ENCODE measurements at regions not wholly inside any gene's neighbourhood (a gene's known extent, or its start where the extent isn't known, plus 50 kb on each side); places are given as distances from the start of the nearest gene placed in this dataset.

DNA sequence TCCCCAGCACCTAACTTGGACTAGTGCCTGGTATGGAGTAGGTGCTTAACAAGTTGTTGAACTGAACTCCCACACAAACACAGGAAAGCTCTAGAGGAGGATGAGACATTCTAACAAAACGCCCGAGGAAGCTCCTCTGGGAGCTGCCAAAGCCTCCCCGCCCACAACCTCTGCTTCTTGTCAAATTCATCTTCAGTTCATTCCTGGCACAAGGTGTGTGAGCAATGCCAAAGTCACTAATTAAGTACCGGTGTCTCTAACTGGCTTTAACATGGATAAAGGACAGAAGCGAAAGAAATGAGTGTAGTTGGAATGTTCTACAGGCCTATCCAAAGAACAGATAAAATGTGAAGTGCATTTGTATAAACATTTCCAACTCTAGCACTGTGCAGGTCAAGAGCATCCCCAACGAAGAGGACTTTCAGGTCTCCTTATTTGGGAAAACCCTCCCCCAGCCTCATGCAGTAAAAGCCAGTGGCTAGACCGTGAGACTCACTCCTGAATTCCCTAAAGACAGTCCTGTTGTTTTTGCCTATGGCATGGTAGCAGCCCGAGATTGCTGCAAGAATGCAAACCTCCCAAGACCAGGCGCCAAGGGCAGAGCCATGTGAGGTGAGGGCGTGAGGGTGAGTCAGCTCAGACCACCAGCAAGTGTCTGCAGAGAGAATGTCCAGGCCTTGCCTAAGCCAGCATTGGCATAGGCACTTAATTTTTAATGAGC lies 72.2 kb upstream of the KLF3 start:
- H3K4me3 ChIP-seq: no peak overlapping the region
- TF ChIP-seq Cebpa-rat (IDR thresholded peaks at IDR 0.05): no peak
- H3K9me3 ChIP-seq: no peaks in the 10 kb centered on the region

DNA sequence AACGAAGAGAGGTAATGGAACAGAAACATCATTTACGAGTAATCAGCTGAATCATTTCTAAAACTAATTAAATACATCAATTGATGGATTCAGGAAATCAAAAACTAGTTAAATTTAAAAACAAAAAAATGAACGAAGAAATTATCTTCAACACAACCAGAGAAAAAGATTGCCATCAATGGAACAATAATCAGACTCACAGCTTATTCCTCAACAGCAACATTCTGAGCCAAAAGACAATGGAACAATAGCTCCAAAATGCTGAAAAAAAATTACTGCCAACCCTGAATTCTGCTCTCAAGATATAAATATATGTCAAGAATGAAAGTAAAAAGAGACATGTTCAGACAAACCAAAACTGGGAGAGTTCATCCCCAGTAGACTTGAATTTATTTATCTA lies 65.5 kb upstream of the KLF3 start:
- Histone ChIP-seq H4K20me1 (no peaks in the 10 kb centered on the region), H3K9ac (no peak overlapping the region), H3K4me2 (no peak overlapping the region), H3K4me3 (no peak overlapping the region), H3K36me3 (no peaks in the 10 kb centered on the region), H3K9me3 (no peaks in the 10 kb centered on the region), H3K4me1 (peaks cover 6% of the 10 kb centered on the region), H3K27me3 (no peaks in the 10 kb centered on the region), H3K27ac (no peak overlapping the region)
- TF ChIP-seq Cebpa-rat (IDR thresholded peaks at IDR 0.05): no peak

More for the DNA sequence above, 72.2 kb upstream of the KLF3 start:
- H3K27ac ChIP-seq: no peak overlapping the region
- no peaks in the 10 kb centered on the region for H3K36me3 ChIP-seq
- H3K9ac ChIP-seq: no peak overlapping the region
- H3K4me1 ChIP-seq: no peaks in the 10 kb centered on the region
- H3K27me3 ChIP-seq: no peaks in the 10 kb centered on the region
- no peaks in the 10 kb centered on the region for H4K20me1 ChIP-seq
- no peak overlapping the region for H3K4me2 ChIP-seq

DNA sequence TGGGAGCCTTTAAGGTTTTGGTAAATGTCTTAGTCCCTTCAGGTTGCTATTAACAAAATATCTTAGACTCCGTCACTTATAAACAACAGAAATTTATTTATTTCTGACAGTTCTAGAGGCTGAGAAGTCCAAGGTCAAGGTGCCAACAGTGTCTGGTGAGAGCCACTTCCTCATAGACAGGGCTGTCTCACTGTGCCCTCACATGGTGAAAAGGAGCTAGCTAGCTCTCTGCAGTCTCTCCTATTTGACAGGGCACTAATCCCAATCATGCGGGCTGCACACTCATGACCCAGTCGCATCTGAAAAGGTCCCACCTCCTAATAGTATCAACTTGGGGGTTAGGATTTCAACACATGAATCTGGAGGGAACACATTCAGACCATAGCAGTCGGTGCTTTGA lies 63.4 kb upstream of the KLF3 start:
- H3K36me3 ChIP-seq: no peaks in the 10 kb centered on the region
- H3K27ac ChIP-seq: no peak overlapping the region
- H3K4me3 ChIP-seq: no peak overlapping the region
- H3K4me1 ChIP-seq: peaks cover 6% of the 10 kb centered on the region
- H3K9ac ChIP-seq: no peak overlapping the region
- no peak overlapping the region for H3K4me2 ChIP-seq
- TF ChIP-seq Cebpa-rat (IDR thresholded peaks at IDR 0.05): no peak
- no peaks in the 10 kb centered on the region for H3K9me3 ChIP-seq
- no peaks in the 10 kb centered on the region for H4K20me1 ChIP-seq
- no peaks in the 10 kb centered on the region for H3K27me3 ChIP-seq

DNA sequence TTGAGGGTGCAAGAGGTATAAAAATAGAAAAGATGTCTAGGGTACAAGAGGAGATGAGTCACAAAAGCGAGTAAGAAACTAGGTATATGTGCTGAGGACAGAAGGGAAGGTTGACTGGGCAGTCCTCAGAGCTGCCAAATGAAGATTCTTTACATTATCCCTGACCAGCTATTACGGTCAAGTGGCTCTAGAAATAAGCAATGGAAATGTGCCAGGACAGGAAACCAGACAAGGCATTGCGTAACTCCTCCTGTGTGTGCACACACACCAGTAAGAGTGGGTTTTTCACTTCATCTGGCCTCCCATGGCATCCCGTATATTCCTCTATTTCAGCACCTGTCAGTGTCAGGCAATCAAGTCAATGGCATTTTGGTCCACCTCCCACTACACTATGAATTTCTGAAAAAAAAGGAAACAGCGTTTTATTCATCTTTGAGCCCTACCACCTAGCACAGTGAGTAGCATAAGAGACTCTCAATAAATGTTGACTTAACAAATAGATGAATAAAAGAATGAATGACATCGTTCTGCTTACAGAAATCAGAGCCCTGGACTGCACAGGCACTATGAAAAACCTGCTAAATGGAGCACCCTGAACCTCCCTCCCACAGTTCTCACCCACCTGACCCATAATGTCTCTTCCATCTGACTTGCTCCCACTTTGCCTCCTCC lies 62.6 kb upstream of the KLF3 start:
- H3K9ac ChIP-seq: no peak overlapping the region
- no peaks in the 10 kb centered on the region for H3K9me3 ChIP-seq
- no peaks in the 10 kb centered on the region for H3K27me3 ChIP-seq
- no peak overlapping the region for H3K4me2 ChIP-seq
- peak; percentile 81 for TF ChIP-seq Cebpa-rat (IDR thresholded peaks at IDR 0.05)
- no peak overlapping the region for H3K4me3 ChIP-seq
- H3K4me1 ChIP-seq: peaks cover 6% of the 10 kb centered on the region
- no peaks in the 10 kb centered on the region for H3K36me3 ChIP-seq
- no peaks in the 10 kb centered on the region for H4K20me1 ChIP-seq
- no peak overlapping the region for H3K27ac ChIP-seq

- Histone ChIP-seq H3K27me3 (no peaks in the 10 kb centered on the region), H3K9ac (no peak overlapping the region), H3K9me3 (no peaks in the 10 kb centered on the region), H3K36me3 (no peaks in the 10 kb centered on the region), H3K27ac (no peak overlapping the region), H3K4me1 (peaks cover 6% of the 10 kb centered on the region), H4K20me1 (no peaks in the 10 kb centered on the region), H3K4me3 (no peak overlapping the region), H3K4me2 (no peak overlapping the region)
- TF ChIP-seq Cebpa-rat (IDR thresholded peaks at IDR 0.05): no peak
These were observed 62.1 kb upstream of the KLF3 start for GRCh38 chr4:38601916-38602291.

DNA sequence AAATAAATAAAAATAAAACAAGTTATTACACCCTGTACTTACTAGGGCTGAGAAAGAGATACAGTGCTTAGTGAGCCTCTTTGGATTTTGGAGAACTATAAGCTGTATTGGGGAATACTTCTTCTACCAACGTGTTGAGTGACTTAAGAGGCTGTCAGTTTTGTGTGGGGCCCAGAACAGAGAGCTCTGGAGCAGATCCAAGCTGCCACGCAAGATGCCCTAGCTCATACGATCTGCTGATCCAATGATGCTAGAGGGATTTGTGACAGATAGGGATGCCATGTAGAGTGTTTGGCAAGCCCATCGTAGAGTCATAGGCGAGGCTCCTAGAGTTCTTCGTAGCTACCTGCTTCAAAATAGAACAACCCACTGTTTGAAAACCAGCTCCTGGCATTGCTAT lies 60.3 kb upstream of the KLF3 start:
- H3K4me2 ChIP-seq: no peak overlapping the region
- H3K4me1 ChIP-seq: peaks cover 6% of the 10 kb centered on the region
- no peaks in the 10 kb centered on the region for H3K9me3 ChIP-seq
- H3K36me3 ChIP-seq: no peaks in the 10 kb centered on the region
- no peak overlapping the region for H3K9ac ChIP-seq
- H3K27ac ChIP-seq: no peak overlapping the region
- no peaks in the 10 kb centered on the region for H4K20me1 ChIP-seq
- no peak overlapping the region for H3K4me3 ChIP-seq
- TF ChIP-seq Cebpa-rat (IDR thresholded peaks at IDR 0.05): no peak
- H3K27me3 ChIP-seq: no peaks in the 10 kb centered on the region

GRCh38 chr4:38605181-38605752 lies 58.7 kb upstream of the KLF3 start:
- H3K9ac ChIP-seq: no peak overlapping the region
- H3K4me2 ChIP-seq: no peak overlapping the region
- H3K4me3 ChIP-seq: no peak overlapping the region
- no peaks in the 10 kb centered on the region for H3K27me3 ChIP-seq
- no peaks in the 10 kb centered on the region for H4K20me1 ChIP-seq
- peaks cover 10% of the 10 kb centered on the region for H3K4me1 ChIP-seq
- no peak overlapping the region for H3K27ac ChIP-seq
- H3K9me3 ChIP-seq: no peaks in the 10 kb centered on the region
- no peak for TF ChIP-seq Cebpa-rat (IDR thresholded peaks at IDR 0.05)
- no peaks in the 10 kb centered on the region for H3K36me3 ChIP-seq

- Histone ChIP-seq H4K20me1 (no peaks in the 10 kb centered on the region), H3K27me3 (no peaks in the 10 kb centered on the region), H3K4me3 (no peak overlapping the region), H3K27ac (no peak overlapping the region), H3K4me2 (no peak overlapping the region), H3K9ac (no peak overlapping the region), H3K4me1 (peaks cover 9% of the 10 kb centered on the region), H3K9me3 (no peaks in the 10 kb centered on the region), H3K36me3 (no peaks in the 10 kb centered on the region)
- TF ChIP-seq Cebpa-rat (IDR thresholded peaks at IDR 0.05): no peak
These were observed 58.0 kb upstream of the KLF3 start for GRCh38 chr4:38605753-38606586.

DNA sequence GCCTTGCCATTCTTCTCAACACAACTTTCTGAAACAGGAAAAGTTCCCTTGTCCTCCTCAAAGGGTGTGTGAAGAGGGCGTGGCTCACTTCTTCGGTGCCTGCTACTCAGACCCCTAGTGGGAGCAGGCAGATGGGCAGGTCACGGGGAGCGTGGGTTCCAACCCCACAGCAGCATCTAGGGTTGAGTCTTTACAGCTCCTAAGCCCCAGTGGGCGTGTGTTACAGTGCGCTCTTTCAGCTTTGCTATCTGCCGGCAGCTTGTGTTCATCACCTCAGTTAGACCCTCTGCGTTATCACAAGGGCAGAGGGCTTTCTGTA lies 57.5 kb upstream of the KLF3 start:
- no peak overlapping the region for H3K27ac ChIP-seq
- no peaks in the 10 kb centered on the region for H4K20me1 ChIP-seq
- H3K4me3 ChIP-seq: no peak overlapping the region
- peaks cover 4% of the 10 kb centered on the region; the same call in 1 of the 2 replicates for H3K4me1 ChIP-seq
- H3K4me2 ChIP-seq: no peak overlapping the region
- H3K27me3 ChIP-seq: no peaks in the 10 kb centered on the region
- TF ChIP-seq Cebpa-rat (IDR thresholded peaks at IDR 0.05): no peak
- H3K9me3 ChIP-seq: no peaks in the 10 kb centered on the region
- H3K36me3 ChIP-seq: no peaks in the 10 kb centered on the region
- no peak overlapping the region for H3K9ac ChIP-seq

DNA sequence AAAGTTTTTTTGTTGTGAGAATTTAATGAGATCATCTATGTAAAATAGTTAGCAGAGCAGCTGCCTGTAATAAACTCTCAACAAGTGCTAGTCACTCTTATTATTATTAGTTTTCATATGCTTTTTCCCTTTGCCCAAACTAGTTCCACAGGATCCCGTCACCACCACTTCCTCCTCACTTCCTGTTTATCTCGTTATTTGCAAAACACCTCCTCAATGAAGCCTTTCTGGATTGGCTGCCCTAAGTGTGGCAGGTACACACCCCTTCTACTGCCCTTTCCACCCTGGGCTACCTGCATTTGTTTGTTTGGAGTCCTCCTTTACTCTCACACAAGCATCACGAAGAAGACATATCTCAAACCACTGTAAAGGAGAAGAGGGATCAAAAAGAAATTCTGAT lies 54.4 kb upstream of the KLF3 start:
- H3K9ac ChIP-seq: no peak overlapping the region

More for the DNA sequence above, 54.4 kb upstream of the KLF3 start:
- Histone ChIP-seq H3K4me2 (no peak overlapping the region), H3K9me3 (no peaks in the 10 kb centered on the region), H4K20me1 (no peaks in the 10 kb centered on the region), H3K27ac (no peak overlapping the region), H3K4me3 (no peak overlapping the region), H3K36me3 (no peaks in the 10 kb centered on the region), H3K27me3 (no peaks in the 10 kb centered on the region), H3K4me1 (peaks cover 4% of the 10 kb centered on the region; the same call in 1 of the 2 replicates)
- no peak for TF ChIP-seq Cebpa-rat (IDR thresholded peaks at IDR 0.05)
